Activated CD4-positive, alpha-beta memory T cell treated with anti-CD3 and anti-CD28 coated beads for 36 hours (primary cell): ENCODE measurements at regions not wholly inside any gene's neighbourhood (a gene's known extent, or its start where the extent isn't known, plus 50 kb on each side); places are given as distances from the start of the nearest gene placed in this dataset.

Experiments
- CTCF ChIA-PET: fragments of 350-600 bp; sonication (Branson Sonifier 250); formaldehyde crosslinking; loops from one replicate; lab custom pipeline; 2021; ENCODE audit warnings: antibody characterized with exemption, inconsistent platforms; lab: Charles Lee
- POLR2A ChIA-PET: fragments of 350-600 bp; sonication (Branson Sonifier 250); formaldehyde crosslinking; loops from one replicate; lab custom pipeline; 2021; ENCODE audit warnings: antibody characterized with exemption; lab: Charles Lee
- DNase-seq: peaks from one replicate; pipeline ENCODE4 v3.0.0-alpha.2; 2020
- H3K27ac Mint-ChIP-seq: one replicate; pipeline ENCODE4 v1.8.0; 2021; ENCODE audit warnings: mixed read lengths
- H3K27me3 Mint-ChIP-seq: one replicate; pipeline ENCODE4 v1.8.0; 2021; ENCODE audit warnings: mixed read lengths
- H3K36me3 Mint-ChIP-seq: one replicate; pipeline ENCODE4 v1.8.0; 2021; ENCODE audit warnings: mixed read lengths
- H3K4me1 Mint-ChIP-seq: one replicate; pipeline ENCODE4 v1.8.0; 2021; ENCODE audit warnings: low read depth, mixed read lengths
- H3K4me3 Mint-ChIP-seq: one replicate; pipeline ENCODE4 v1.8.0; 2021; ENCODE audit warnings: mild to moderate bottlenecking, mixed read lengths
- H3K9me3 Mint-ChIP-seq: one replicate; pipeline ENCODE4 v1.8.0; 2021; ENCODE audit warnings: mixed read lengths
- intact Hi-C: fragments of 100-400 bp; cut with micrococcal nuclease; formaldehyde crosslinking; loops from one replicate; pipeline ENCODE4 v1.15.1; 2023

DNA sequence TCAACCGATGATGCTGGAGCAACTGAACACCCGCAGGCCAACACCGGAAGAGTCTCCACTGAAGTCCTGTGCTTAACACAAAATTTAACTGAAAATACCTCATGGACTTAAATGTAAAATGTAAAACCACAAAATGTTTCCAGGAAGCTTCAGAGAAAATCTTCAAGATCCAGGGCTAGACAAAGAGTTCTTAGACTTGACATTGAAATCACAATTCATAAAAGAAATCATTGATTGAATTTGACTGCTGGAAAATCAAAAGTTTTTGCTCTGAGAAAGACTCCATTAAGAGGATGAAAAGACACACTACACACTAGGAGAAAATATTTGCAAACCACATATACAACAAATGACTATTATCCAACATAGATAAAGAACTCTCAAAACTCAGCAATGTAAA, 234.7 kb upstream of the PPP2R2D start:
- Mint-ChIP-seq H3K4me1 (no peaks in the 10 kb centered on the region), H3K9me3 (no peaks in the 10 kb centered on the region), H3K36me3 (no peaks in the 10 kb centered on the region), H3K27ac (no peak overlapping the region), H3K4me3 (no peak overlapping the region), H3K27me3 (no peaks in the 10 kb centered on the region)
- POLR2A ChIA-PET, result no interaction called here
- no peak for DNase-seq
- CTCF ChIA-PET, result no interaction called here
- intact Hi-C loops, result no loop called here

DNA sequence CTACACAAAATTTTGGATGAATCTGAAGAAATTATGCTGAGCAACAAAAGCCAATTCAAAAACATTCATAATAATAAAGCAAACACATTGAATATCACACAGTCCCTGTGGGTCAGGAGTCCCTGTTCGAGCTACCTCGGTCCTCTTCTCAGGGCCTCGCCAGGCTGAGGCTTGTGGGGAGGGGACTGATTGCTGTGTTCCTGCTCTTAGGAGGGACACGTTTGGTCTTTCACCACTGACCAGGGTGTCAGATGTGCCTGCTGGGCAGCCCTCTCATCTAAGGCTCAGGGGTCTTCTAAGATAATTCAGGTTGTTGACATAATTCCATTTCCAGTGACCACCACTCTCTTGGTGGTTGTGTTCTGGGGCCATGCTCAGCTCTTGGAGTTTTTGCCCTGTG, 233.8 kb upstream of the PPP2R2D start:
- Mint-ChIP-seq H3K4me1 (no peaks in the 10 kb centered on the region), H3K27me3 (no peaks in the 10 kb centered on the region), H3K36me3 (no peaks in the 10 kb centered on the region), H3K4me3 (no peak overlapping the region), H3K9me3 (no peaks in the 10 kb centered on the region), H3K27ac (no peak overlapping the region)
- DNase-seq, result no peak
- ChIA-PET POLR2A (no interaction called here), CTCF (no interaction called here)
- intact Hi-C loops, result no loop called here

DNA sequence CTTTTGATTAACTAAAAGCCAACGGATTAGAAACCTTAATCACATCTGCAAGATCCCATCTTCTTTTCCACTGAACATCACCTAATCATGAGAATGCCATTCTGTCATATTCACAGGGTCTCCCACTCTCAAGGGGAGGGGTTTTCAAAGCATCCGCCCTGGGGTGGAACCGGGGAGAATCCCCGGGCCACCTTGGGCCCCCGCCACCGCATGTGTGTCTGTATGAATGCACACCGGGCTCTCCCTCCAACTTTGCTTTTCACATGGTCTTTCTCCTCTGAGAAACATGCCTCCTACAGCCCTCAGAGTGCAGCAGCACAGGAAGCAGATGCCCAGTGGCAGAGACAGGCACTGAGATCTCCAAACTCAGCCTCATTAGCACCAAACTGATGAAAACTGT, 233.2 kb upstream of the PPP2R2D start:
- H3K9me3 Mint-ChIP-seq, result no peaks in the 10 kb centered on the region
- intact Hi-C loops, result no loop called here
- no peak overlapping the region for H3K27ac Mint-ChIP-seq
- CTCF ChIA-PET, result no interaction called here
- no peak for DNase-seq
- H3K36me3 Mint-ChIP-seq, result no peaks in the 10 kb centered on the region
- no peaks in the 10 kb centered on the region for H3K4me1 Mint-ChIP-seq
- POLR2A ChIA-PET, result no interaction called here
- H3K4me3 Mint-ChIP-seq, result no peak overlapping the region
- no peaks in the 10 kb centered on the region for H3K27me3 Mint-ChIP-seq

DNA sequence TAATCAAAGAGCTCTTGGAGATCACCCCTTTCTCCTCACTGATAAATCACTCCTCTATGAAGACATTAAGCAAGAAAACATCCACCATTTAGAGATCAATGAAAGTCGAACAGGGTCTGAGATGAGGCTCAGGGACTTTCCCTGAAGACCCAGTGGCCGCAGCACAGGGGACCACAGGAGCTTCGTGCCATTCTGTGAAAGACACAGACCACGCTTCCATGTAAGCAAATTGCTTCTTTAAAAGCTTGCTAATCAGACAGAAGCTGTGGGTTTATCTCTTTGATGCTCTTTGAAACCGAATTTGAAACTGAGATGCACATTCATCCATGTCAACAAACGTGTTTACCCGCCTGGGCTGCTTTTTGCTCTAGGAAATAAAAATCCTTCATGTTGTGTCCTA, 231.9 kb upstream of the PPP2R2D start:
- Mint-ChIP-seq H3K4me3 (no peak overlapping the region), H3K36me3 (no peaks in the 10 kb centered on the region), H3K9me3 (no peaks in the 10 kb centered on the region), H3K27me3 (no peaks in the 10 kb centered on the region), H3K27ac (no peak overlapping the region), H3K4me1 (no peaks in the 10 kb centered on the region)
- intact Hi-C loops, result no loop called here
- no peak for DNase-seq
- POLR2A ChIA-PET, result no interaction called here
- CTCF ChIA-PET, result no interaction called here

DNA sequence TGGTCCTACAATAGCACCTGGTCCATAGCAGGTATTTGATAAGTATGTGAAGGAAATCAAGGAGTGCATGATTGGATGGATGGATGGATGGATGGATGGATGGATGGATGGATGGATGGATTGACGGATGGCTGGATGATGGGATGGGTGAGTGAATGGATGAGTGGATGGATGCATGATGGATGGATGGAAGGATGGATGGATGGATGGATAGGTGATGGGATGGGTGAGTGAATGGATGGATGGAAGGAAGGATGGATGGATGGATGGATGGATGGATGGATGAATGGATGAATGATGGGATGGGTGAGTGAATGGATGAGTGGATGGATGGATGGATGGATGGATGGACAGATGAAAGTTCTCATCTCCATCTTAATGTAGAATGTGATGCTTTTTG, 231.0 kb upstream of the PPP2R2D start:
- no peaks in the 10 kb centered on the region for H3K9me3 Mint-ChIP-seq
- ChIA-PET CTCF (no interaction called here), POLR2A (no interaction called here)
- intact Hi-C loops, result no loop called here
- no peak overlapping the region for H3K27ac Mint-ChIP-seq
- H3K4me3 Mint-ChIP-seq, result no peak overlapping the region
- H3K36me3 Mint-ChIP-seq, result no peaks in the 10 kb centered on the region
- DNase-seq, result no peak
- H3K27me3 Mint-ChIP-seq, result no peaks in the 10 kb centered on the region
- no peaks in the 10 kb centered on the region for H3K4me1 Mint-ChIP-seq

DNA sequence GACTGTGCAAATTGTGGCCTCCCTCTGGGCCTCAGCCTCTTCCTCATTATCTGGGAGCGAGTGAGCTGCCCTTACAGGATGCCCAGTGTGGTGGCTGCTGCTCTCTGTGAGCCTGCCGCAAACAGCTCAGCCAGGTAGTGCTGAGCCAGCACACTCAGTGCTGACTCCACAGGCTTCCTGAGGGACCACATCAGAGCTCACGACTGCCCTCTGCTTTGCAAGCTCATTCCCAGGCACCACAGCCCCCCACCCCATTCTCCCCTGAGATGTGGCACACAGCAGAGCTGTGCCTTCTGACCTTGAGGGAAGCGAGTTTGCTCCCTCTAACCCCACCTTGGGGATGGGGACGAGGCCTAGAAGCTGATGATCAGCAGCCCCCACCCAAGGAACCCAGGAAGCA, 230.5 kb upstream of the PPP2R2D start:
- no peaks in the 10 kb centered on the region for H3K27me3 Mint-ChIP-seq
- no peaks in the 10 kb centered on the region for H3K36me3 Mint-ChIP-seq
- H3K4me3 Mint-ChIP-seq, result no peak overlapping the region
- intact Hi-C loops, result no loop called here
- POLR2A ChIA-PET, result no interaction called here
- H3K9me3 Mint-ChIP-seq, result no peaks in the 10 kb centered on the region
- DNase-seq, result no peak
- no peak overlapping the region for H3K27ac Mint-ChIP-seq
- CTCF ChIA-PET, result no interaction called here
- no peaks in the 10 kb centered on the region for H3K4me1 Mint-ChIP-seq

DNA sequence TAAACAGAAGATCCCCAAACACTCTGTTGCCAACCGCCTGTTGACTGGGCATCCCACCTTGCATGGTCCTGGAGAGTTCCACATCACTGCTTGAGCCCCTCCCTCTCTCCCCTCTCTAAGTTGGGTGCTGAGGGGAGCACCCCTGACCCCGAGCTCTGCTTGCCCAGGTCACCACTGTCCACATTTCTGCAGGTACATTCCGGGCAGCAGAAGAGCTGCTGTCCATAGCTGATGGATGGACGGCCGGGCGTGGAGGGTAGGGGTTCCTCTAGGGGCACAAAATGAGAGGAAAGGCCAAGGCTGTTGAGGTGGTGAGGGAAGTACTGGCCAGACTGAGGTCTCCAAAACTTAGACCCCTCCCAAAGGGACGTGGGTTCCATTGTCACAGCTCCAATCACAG, 227.4 kb upstream of the PPP2R2D start:
- CTCF ChIA-PET, result no interaction called here

DNA sequence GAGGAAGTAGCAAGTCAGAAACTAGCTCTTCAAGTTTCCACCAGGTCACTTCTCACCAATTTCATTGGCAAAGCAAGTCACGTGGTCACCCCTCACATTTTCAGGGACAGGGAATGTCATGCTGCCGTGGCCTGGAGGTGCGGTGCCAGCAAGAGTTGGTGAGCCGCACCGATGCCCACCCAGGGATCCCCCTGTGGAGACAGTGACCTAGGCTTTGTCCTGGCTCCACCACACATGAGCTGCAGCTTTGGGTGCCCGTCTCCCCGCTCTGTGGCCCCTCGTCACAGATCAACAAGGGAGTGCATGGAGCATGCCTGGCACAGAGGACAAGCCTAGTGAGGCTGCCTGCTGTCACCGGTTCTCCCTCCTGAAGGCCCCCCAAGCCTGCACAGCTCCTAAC, 226.7 kb upstream of the PPP2R2D start:
- no peaks in the 10 kb centered on the region for H3K36me3 Mint-ChIP-seq
- CTCF ChIA-PET, result no interaction called here
- H3K9me3 Mint-ChIP-seq, result no peaks in the 10 kb centered on the region
- POLR2A ChIA-PET, result no interaction called here
- H3K4me3 Mint-ChIP-seq, result no peak overlapping the region
- intact Hi-C loops, result no loop called here
- no peak for DNase-seq
- no peaks in the 10 kb centered on the region for H3K4me1 Mint-ChIP-seq
- no peak overlapping the region for H3K27ac Mint-ChIP-seq
- no peaks in the 10 kb centered on the region for H3K27me3 Mint-ChIP-seq

More for the DNA sequence above, 227.4 kb upstream of the PPP2R2D start:
- no peaks in the 10 kb centered on the region for H3K36me3 Mint-ChIP-seq
- no peak overlapping the region for H3K4me3 Mint-ChIP-seq
- no peaks in the 10 kb centered on the region for H3K9me3 Mint-ChIP-seq
- no peaks in the 10 kb centered on the region for H3K4me1 Mint-ChIP-seq
- POLR2A ChIA-PET, result no interaction called here
- intact Hi-C loops, result no loop called here
- no peak overlapping the region for H3K27ac Mint-ChIP-seq
- no peak for DNase-seq
- no peaks in the 10 kb centered on the region for H3K27me3 Mint-ChIP-seq

DNA sequence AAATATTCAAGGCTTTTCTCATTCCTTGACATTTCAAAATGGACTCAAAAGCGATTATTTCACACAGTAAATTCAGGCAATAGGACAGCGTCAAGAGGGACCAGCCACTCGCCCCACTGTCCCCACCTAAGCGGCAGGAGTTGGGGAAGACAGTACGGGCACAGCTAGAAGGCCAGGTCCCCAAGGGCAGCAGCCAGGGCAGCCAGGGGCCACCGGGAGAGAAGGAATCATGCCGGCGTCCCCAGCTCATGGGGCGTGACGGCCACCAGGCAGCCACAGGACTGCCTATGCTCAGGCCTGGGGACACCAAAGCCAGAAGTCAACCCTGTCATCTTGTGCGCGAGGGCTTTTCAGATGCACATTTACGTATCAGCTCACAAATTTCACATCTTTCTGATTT, 225.7 kb upstream of the PPP2R2D start:
- intact Hi-C loops, result no loop called here
- ChIA-PET CTCF (no interaction called here), POLR2A (no interaction called here)
- Mint-ChIP-seq H3K27me3 (no peaks in the 10 kb centered on the region), H3K9me3 (no peaks in the 10 kb centered on the region), H3K4me3 (no peak overlapping the region), H3K27ac (no peak overlapping the region), H3K36me3 (no peaks in the 10 kb centered on the region), H3K4me1 (no peaks in the 10 kb centered on the region)
- no peak for DNase-seq

DNA sequence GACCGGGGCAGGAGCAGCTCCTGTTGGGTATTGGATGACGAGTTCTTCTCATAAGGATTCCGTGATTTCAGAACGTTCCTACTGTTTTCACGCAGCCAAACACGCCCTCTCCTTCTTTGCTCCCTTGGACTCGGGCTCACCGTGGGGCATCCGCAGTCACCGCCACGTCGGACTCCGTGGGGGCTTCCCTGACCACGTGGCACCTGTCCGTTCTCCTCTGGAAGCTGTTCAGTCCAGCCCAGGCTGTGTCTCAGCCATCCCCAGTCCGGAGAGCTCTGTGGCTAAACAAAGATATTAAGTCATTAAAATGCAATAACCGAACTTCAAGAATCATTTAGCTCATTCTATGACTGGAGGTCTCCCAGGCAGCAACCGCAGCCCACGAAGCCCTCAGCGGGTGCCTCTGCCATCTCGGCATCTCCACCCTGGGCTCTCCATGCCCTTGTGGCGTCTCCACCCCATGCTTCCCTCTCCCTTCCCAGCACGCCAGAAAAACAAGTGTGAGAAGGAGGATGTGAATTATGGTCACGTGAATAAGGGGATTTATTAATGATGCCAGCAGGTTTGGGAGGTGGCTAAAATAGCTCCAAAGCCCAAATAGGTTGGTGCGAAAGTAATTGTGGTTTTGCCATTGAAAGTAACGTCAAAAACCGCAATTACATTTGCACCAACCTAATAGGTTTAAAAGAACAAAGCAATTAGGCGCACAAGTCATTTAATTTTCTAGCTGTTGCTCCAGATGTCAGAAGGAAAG, 224.6 kb upstream of the PPP2R2D start:
- Mint-ChIP-seq H3K36me3 (no peaks in the 10 kb centered on the region), H3K27ac (no peak overlapping the region), H3K27me3 (no peaks in the 10 kb centered on the region), H3K4me3 (no peak overlapping the region), H3K9me3 (no peaks in the 10 kb centered on the region), H3K4me1 (no peaks in the 10 kb centered on the region)
- ChIA-PET POLR2A (no interaction called here), CTCF (no interaction called here)
- intact Hi-C loops, result no loop called here
- no peak for DNase-seq

DNA sequence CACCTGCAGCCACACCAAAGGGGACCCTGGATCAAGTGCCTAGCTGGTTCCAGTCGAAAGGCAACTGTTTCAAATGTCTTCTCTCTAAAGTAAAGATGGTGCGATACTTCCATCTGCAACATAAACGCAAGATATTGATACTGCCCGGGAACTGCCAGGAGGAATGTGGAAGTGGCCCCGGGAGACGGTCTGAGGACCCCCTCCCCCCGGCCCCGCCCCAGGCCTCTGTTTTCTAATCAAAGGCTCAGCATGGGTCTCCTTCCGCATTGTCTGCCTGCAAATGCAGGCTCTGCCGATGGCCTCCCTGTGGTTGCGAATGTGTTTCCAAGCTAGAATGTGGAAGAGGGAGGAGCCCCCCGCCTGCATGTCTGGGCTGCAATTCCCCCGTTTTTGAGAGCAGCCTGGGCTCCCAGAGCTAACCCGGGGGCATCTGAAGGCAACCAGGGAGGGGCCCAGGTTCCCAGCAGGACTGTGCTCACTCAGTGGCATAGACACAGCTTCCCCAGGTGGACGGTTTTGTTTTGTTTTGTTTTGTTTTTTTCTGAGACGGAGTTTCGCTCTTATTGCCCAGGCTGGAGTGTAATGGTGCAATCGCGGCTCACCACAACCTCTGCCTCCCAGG, 223.9 kb upstream of the PPP2R2D start:
- Mint-ChIP-seq H3K27me3 (no peaks in the 10 kb centered on the region), H3K27ac (no peak overlapping the region), H3K4me1 (no peaks in the 10 kb centered on the region), H3K9me3 (no peaks in the 10 kb centered on the region), H3K36me3 (no peaks in the 10 kb centered on the region), H3K4me3 (no peak overlapping the region)
- POLR2A ChIA-PET, result no interaction called here
- DNase-seq, result no peak
- CTCF ChIA-PET, result no interaction called here
- intact Hi-C loops, result no loop called here

DNA sequence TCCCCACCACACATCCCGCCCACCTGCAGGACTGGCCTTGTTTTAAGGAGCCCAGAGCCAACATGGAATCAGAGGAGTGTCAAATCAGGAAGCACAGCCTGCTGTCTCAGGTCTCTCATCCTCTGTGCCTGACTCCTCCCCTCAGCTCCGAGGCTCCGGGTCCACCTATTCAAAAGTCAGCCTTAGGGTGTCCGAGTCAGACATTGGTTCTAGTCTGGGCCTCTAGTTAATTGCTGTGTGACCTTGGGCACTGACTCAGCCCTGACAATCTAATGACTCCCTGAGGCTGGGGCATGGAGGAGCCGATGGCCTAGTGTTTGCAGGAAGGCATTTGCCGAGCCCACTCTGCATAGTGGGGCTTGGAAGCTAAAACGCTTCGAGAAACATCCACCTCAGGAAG, 223.1 kb upstream of the PPP2R2D start:
- Mint-ChIP-seq H3K27me3 (no peaks in the 10 kb centered on the region), H3K4me3 (no peak overlapping the region), H3K4me1 (no peaks in the 10 kb centered on the region), H3K9me3 (no peaks in the 10 kb centered on the region), H3K36me3 (no peaks in the 10 kb centered on the region), H3K27ac (no peak overlapping the region)
- ChIA-PET POLR2A (no interaction called here), CTCF (no interaction called here)
- intact Hi-C loops, result no loop called here
- DNase-seq, result no peak

DNA sequence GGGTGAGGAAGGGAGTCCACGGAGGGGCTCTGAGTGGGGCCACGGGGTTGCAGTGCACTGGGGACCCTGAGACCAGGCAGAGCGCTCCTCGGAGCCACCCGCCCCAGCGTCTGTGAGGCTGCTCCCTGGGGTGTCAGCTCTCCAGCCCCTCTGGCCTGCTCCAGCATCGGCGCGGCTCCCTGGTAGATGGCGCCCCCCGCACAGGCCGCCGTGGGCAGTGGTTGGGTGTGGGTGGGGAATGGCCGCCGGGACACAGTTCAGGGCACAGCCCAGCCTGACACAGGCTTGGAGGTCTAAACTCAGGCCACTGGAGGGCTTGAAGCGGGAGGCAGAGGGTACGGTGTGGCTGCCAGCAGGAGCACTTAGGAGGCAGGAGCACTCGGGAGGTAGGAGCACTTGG, 222.6 kb upstream of the PPP2R2D start:
- H3K36me3 Mint-ChIP-seq, result no peaks in the 10 kb centered on the region
- ChIA-PET POLR2A (no interaction called here), CTCF (no interaction called here)
- no peaks in the 10 kb centered on the region for H3K4me1 Mint-ChIP-seq
- no peaks in the 10 kb centered on the region for H3K9me3 Mint-ChIP-seq
- no peak overlapping the region for H3K4me3 Mint-ChIP-seq
- intact Hi-C loops, result no loop called here
- H3K27me3 Mint-ChIP-seq, result no peaks in the 10 kb centered on the region
- H3K27ac Mint-ChIP-seq, result no peak overlapping the region
- no peak for DNase-seq
